GM21786 (cell line): ENCODE measurements at regions not wholly inside any gene's neighbourhood (a gene's known extent, or its start where the extent isn't known, plus 50 kb on each side); places are given as distances from the start of the nearest gene placed in this dataset.
"Not testable (repeated sequence)": the region's sequence is repeated elsewhere in the genome, so short reads cannot be mapped to it uniquely, and the experiment has no call there.

Experiments used
- ATAC-seq: cut with Tn5 transposase; IDR thresholded peaks from one replicate; pipeline ENCODE4 v1.9.1; 2021; ENCODE audit not compliant: unreplicated experiment

DNA sequence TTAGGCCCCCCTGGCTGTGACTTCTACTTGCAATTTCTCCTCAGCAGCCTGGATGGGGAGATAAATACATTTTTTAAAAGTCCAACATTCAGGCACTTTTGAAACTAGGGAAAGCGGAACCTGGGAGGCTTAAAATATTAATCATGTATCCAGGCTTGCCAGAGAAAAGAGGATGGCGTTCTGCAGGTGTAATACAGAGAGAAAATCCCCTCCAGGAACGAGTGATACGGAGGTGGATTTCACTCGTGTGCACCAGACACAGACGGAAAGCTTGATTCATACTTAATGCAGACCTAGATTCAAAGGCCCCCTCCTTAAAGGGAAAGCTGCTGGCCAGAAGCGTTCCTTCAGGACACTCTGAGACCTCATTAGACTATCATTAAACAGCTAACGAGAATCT lies 354.0 kb upstream of the BOD1L1 start:
- no peak for ATAC-seq

DNA sequence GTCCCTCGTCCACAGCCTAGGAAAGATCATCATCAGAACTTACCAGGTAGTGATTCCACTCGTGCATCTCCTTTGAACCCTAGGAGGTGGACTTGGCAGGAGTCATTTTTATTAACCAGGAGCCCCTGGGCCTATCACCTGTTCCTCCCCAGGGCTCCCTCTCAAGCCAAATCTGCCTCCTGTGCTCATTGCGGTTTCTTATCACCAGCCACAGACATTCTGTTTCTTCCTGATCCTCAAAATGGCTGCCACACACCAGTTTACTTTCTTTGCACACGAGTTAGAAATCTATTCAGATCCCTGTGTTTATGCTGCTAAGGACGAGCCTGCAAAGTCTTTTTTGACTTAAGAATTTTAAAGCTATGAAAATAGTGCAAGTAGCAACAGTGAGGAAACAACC lies 354.5 kb upstream of the BOD1L1 start:
- no peak for ATAC-seq

DNA sequence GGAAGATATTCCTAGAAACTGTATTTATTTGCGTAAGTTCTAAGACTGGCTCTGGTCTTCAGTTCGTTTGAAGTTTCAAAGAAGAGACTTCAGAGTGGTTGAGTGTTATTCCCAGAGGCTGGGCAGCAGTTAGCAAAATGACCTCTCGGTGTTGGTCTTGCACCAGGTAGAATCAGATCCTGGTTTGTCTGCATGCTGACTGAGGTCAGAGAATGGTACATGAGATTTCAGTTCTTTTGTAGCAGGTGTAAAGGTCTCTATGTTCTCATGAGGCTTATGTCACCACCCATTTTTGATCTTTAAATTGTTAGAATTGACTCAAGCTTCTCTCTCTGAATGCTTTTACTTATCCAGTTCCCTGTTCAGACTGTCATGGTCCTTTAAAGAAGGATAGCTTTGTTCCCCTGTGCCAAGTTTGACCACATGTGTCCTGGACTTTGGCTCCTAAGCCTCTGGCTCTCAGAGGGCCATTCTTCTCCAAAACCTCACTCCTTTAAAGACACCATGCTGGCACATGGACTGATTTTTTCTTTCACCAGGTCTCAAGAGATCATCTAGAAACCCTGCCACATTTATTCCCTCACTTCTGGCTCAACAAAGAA lies 355.8 kb upstream of the BOD1L1 start:
- ATAC-seq = no peak

DNA sequence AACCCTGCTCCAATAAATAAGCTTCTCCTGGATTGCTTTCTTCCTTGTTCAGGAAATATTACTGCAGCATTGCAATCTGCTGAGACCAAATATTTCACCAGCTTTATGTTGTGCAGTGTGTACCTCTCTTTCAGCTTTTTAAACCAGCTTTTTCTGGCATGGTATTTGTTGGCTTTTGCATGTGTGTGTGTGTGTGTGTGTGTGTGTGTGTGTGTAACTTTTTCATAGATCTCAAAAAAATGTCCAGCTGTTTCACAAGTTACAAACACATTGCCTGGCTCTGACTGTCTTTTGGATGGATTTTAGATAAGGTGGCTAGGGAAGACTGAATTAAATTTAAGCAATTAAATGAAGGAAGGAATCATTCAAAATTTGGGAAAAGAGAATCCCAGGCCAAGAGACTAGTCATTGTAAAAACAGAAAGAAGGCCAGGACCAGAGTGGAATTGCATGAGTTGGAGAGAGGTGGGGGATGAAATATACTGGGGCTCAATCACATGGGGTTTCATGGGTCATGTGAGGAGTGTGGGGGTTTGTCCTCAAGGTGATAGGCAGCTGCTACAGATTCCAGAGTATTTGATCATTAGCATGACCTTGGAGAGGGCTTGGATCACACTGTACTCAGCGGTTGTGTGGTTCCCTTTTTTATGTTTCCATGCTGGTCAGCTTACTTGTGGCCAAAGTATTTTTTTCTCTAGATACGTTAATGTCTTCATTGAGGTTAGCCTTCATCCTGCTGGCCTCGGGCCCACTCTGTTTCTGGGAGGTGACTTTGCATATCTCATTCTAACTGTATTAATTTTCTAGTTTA lies 357.7 kb upstream of the BOD1L1 start:
- no peak for ATAC-seq

DNA sequence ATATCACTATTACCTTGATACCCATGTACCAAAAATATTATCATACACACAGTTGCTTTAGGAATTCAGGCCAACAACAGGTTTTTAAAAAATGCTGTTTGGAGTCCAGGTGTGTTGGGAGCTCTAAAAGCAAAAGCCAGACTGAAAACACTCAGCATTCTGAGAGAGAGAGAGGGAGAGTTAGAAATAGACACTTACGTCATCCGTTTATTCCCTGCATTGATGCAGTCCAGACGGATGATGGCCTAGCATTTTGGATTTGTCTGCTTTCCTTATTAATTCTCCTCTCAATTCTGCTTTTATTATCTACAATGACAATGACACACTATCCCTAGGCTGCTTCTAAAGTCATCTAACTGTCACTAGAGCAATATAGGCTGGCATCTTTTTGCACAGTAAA lies 358.3 kb upstream of the BOD1L1 start:
- ATAC-seq = no peak

DNA sequence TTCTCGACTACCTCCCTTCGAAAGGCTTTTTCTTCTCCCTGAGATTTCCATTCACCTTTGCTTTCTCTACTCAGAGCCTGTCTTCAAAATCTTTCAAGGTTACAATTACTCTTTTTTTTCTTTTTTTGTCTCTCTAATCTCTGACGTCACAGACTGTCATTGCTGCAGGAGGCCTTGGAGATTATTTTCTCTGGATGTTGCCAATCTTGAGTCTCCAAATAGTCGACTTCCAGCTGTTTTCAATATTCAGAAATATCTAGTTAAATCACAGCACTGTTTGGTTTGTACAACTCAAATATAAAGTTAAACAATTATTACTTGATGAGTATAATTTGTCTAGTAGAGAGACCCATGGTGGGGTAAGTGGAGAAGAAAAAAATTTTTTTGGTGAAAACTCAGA lies 359.0 kb upstream of the BOD1L1 start:
- no peak for ATAC-seq

DNA sequence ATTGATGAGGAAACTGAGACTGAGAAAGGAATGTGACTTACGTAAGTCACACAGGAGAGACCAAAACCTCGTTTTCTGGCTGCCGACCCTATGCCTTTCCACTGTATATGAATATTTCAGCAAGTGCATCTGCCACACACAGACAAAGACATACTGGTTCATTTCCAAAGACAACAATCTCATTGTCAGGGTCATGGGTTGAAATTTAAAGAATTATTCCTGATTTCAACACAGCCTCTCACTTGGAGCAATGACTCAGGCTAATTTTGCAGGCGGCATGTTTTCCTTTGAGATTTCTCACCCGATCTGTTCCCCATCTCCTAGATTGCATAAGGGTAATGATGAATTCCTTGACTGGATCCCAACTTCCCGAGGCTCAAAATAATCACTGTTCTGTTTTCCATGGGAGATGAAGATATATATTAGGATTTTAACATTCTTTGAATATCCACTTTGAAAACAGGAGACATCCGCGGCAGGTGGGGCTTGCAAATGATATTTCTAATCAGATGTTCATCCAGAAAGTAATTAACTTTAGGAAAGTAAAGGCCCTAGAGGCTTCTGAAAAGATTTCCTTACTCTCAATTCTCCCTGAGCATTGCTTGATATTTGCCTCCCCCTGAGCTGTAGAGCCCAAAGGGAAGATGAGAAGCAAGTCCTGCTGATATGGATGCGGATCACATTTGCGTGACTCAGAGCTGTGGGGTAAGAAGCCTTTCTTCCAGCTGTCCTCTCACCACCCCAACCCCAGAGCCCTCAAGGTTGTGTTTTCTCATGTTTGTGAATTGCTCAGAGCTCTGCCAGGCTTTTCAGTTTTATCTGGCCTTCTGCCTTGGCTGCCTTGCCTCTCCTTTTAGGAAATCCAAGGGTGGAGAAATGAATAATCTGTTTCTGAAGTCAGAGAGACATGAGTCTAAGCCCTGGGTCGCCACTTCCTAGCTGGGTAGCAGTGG lies 361.1 kb upstream of the BOD1L1 start:
- ATAC-seq = no peak

DNA sequence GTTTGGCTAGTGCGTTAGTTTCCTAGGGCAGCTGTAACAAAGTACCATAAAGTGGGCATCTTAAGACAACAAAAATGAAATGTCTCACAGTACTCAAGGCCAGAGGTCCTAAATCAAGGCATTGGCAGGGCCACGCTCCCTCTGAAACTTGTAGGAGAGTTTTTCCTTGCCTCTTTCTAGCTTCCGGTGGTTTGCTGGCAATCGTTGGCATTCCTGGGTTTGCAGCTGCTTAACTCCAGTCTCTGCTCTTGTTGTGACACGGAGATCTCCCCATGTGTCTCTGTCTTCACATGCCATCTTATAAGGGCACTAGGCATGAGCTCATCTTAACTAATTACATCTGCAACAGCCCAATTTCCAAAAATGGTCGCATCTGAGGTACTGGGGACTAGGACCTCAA lies 362.0 kb upstream of the BOD1L1 start:
- ATAC-seq = no peak

DNA sequence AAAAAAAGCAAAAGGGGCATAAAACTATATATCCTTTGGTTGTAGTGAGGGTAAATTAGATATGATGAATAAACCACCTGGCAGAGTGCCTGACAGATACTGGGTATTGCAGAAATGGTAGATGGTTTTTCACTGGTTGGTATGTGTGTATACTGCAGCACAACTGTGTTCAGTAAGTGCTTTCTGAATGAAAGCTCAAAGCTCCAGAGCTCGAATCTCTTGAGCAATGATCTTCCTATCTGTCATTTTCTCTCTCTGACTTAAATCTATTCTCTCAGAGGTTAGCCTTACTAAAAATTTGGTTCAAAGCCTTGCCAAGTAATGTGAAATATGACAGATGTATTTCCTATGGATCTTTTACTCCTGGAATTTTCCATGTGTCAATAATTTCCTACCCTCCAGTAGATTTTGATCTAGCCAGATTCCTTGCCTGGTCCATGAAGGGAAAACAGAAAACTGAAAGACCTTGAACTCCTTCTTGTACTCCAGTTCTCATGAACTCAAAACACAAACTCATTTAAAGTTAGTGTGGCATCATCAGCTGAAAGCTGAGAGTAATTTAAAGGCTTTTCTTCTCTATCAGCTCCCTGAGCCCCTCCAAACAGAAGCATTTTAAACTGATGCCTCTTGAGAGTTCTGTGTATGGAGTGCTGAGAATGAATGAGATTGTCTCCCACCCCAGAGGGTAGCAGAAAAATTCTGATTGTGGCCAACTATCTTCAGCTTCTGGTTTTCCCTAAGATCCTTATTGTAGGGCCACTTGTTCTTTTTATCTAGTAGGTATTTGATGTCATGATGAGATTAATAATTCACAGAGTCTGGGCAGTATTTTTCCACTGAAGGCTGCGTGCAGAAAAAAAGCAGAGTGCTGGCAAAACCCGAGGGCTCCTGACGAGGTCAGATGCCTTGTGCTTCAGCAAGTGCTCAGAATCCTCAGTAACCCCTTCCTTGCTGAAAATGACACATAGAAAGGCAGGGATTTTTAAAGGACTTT lies 363.4 kb upstream of the BOD1L1 start:
- no peak for ATAC-seq

DNA sequence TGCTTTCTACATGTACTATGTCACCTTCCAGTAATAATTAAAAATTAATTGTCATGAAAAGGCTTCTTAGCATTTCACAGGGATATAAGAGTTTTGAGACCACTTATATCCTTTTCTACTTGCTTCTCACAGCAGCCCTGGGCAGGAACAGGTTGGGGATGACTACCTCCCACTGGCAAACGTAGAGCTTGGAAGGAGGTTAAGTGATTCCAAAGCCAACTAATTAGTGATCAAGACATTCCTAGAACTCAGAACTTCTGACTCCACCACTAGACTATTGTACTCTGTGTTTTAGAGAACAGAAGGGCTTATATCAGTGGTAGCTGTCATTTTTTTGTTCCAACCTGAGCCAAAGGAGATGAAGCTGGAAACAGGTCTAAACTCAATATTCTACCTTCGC lies 364.5 kb upstream of the BOD1L1 start:
- no peak for ATAC-seq

DNA sequence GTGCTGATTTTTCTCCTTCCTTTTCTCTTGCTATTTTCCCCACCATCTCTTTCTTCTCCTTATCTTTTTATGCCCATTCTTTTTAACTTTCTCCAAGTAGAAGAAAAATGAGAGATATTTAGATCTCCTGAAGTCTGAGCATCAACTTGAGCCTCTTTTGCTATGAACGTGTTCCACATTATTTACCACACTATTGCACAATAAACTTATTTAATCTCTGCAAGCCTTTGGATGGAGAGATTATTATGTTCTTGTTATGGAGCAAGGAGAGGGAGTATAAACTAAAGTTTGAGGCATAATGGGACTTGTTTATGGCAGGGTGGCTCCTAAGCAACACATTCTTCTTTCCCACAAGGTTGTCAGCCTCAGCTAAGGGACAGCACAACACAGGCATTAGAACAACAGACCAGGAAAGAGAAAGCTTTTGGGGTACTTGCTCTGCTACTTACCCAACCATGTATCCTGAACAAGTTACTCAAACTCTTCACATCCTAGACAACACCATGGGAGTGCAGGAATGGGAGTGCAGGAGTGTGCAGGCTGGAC lies 365.5 kb upstream of the BOD1L1 start:
- no peak for ATAC-seq

DNA sequence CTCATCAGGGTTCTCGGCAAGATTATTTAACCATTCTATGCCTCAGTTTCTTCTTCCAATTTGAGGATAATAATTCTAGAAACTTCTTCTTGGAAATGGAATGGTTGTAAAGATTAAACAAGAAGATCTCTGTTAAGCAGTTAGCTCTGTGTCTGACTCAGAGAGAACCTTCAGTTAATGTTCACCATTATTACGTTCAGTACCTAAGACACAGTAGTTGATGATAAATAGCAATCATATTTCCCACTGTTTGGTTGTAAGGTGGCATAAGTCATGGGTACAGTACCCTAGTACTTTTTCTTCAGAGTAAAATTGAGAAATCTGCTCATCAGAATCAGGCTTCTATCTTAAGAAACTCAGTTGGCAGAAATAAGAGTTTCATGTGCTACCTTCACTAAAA lies 366.5 kb upstream of the BOD1L1 start:
- no peak for ATAC-seq

DNA sequence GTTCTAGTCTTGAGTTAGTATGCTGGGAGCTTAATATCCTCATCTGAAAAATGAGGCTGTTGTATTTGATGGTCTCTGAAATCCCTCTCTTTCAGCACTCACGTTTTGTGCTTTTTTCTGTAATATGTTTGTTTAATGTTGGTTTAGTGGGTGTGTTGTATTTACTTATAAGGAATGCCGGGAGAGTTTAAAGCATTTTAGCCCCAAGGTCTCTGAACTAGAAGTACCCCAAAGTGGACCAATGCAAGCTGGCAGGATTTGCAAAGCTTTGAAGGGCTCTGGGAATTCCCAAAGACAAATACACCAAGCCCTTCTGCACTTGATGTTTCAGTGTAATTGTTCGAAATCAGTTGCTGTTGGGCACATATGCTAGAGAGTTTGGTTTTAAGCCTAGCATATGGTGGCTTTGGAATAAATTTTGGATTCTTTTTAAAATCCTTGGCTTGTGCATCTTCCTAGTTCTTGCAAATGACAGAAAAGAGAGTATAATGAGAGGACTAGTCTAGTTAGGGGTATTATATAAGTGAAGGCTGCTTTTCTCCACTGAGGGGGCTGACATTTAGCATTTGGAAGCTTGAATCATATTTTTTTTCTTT lies 371.4 kb upstream of the BOD1L1 start:
- no peak for ATAC-seq

DNA sequence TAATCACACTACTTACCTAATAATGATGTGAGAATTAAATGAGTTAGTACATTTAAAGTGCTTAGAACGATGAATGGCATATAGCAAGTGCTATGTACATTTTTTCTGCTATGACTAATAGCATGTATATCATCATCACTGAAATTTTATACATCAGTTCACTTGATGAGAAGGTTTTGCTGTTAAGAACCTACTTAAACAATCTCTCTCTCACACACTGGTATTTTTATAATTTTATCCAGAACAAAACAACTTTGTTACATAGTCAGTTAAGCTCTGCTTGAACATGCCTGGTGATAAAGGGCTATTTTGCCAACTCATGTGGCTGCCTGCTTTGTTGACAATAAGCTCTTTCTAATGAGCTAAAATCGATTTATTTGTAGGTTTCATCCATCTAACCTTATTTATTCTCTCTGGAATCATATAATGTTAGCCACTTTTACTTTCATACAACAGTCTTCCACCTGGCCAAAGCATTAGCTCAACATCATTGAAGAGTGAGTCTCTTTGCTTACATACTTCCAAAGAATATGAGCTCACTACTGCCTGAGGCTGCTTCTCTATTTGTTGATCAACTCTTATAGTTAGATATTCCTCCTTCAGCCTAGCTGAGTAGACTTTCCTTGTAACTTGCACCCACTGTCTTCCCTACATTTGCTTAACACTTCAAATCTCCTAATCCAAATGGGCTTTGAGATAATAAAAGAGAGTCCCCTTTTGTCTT lies 372.7 kb upstream of the BOD1L1 start:
- no peak for ATAC-seq

DNA sequence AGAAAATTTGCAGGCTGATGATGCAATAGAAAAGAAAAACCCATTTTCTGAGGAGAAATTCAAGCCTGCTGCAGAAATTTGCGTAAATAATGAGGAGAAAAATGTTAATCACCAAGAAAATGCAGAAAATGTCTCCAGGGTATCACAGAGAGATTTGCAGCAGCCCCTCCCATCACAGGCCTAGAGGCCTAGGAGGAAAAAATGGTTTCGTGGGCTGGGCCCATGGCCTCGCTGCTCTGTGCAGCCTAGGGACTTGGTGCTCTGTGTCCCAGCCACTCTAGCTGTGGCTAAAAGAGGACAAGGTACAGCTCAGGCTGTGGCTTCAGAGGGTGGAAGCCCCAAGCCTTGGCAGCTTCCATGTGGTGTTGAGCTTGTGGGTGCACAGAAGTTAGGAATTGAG lies 374.8 kb upstream of the BOD1L1 start:
- ATAC-seq = not testable (repeated sequence)

DNA sequence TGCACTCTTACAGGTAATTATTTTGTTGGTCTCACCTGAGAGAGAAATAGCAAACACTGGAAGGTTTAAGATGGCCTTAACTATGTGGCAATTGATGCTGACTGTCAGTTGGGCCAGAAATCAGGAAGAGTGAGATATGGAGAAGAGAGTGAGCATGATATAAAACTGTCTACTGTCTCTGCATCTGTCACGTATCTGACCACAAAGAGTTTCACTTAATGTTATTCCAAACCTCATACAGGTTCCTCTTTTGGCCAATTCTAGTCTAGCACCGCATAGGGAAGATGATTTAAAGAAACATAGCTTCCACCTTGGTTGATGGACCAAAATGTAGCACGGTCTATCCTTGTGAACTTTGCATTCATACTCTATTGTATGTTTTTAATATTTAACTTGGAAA lies 381.0 kb upstream of the BOD1L1 start:
- ATAC-seq = peak; percentile 60

DNA sequence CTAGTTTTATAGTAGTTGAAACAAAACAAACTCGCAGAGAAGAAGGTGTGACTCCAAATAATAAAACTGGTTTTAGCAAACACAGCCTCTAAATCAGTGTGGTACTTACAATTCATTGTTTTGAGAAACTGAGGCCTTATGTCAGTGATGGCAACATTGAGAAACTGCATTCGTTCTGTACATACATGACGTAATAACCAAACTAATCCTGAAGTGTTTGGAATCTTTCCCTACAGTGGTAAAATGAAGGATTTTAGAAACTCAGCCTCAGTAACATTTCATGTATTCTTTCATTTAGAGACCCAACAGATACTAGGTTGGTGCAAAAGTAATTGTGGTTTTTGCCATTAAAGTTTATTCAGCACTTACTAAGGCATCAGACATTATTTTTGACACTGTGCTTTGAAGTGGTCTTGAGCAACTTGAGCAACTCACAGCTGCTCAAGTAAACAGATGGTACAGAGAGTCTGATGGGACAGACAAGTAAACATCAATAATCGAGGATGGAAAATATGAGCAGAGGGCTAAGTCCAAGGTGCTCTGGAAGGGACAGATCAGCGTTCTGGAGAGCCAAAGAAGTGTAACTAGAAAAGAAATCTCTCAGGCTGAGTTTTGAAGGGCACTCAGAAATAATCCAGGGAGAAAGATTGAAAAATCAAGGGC lies 390.8 kb upstream of the BOD1L1 start:
- ATAC-seq = no peak

DNA sequence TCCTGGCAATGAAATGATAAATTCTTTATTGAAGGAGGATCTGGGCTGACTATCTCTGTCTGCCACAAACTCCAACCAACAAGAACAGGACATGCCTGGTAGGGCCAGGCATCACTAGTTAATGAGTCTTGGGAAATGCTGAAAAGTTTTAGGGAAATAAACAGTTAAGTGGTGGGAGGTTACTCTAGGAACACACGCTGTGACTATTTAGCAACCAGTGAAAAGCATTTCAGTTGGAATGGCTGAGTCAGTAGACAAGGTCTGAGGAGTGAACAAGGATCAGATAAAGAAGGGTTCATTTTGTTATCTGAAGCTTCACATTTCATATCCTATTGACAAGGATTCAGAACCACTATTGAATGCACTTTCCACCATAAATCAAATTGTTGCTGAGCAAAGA lies 394.9 kb upstream of the BOD1L1 start:
- no peak for ATAC-seq

DNA sequence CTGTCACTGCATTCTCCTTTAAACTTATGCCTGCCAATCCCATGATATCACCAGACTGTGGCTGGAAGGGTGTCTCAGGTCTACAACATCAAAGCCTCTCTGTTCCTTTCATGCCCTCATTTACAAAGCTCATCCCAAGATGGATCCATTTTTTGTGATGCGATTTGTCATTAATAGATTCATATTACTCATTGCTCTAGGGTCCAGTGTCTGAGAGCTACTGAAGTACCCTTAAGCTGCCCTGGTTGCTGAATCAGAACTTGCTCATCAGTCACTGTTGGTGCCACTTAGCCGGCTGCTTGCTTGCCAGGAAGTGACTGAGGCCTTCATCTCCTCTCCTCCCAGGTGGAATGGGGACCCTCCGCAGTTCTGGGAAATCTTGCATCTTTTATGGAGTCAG lies 395.5 kb upstream of the BOD1L1 start:
- no peak for ATAC-seq
